NOMO-1 (cell line): ENCODE measurements at regions not wholly inside any gene's neighbourhood (a gene's known extent, or its start where the extent isn't known, plus 50 kb on each side); places are given as distances from the start of the nearest gene placed in this dataset.

Source experiments
- DNase-seq, 2 experiments: peaks; one replicate each; lab custom pipeline; 2025; ENCODE audit not compliant: unreplicated experiment in 2 of 2; lab: John Stamatoyannopoulos, UW

DNA sequence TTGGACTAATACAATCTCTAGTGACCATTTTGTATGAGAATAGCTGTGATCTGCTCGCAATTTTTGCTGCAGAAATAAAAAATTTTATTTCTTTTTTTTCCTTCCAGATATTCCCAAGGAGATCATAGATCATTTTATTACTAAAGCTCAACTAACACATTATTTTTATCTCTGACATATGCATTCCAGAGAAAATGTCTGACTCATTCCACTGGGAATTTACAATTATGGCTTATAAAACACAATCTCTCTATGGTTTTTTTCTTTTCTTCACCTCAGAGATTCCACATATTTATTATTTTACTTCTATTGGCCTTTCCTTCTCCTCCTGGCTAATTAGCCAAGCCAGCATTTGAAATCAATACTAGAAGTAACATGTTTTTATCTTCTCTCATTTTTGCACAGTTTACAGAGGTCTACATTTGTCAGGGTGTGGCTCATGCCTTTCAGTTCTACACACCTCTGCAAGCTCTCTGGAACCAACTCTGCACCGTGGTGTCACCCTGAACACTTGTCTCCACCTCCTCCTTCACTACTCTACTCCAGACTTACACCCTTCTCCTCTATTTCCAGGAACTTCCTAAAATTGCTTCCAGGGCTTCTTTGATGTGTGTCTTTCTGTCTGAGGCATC, 59.8 kb upstream of the GPM6A start:
- no peak for DNase-seq

DNA sequence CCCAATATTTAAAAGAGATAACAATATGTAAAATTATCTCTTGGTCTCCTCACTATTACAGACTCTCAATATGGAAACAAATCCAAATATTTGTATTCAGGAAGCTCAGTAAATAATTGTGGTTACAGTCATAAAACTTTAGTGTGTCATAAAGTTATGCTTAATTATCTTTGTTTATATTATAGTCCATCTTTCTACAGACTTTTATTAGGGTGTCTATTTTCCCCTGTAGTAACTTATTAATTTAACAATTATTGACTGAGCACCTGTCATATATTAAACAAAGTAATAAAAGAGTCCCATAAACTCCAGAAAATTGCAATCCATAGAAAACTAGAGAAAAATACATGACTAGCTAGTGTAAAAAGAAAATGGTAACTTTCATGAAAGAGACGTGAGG, 61.6 kb upstream of the GPM6A start:
- DNase-seq: no peak

DNA sequence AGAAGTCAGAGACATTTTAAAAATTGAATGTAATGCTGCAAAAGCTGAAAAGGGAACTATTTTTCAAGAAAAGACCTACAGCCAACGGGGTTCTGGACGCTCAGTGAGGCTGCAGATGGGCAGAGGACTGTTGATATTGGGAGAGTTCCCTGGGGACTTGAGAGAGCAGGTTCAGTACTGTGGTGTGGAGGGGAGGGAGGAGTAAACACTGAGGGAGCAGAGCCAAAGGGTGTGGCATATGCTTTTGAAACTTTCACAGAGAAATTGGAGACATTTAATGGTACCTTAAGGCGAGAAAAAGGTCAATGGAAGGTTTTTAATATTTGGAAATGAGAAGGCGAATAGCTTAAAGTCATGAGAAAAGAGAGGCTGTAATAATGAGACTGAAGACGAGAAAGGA, 62.2 kb upstream of the GPM6A start:
- no peak for DNase-seq

- no peak for DNase-seq
Observed at GRCh38 chr4:175875993-175876771, 64.1 kb upstream of the GPM6A start.

GRCh38 chr4:175882891-175883290, 70.8 kb upstream of the GPM6A start:
- no peak for DNase-seq

DNA sequence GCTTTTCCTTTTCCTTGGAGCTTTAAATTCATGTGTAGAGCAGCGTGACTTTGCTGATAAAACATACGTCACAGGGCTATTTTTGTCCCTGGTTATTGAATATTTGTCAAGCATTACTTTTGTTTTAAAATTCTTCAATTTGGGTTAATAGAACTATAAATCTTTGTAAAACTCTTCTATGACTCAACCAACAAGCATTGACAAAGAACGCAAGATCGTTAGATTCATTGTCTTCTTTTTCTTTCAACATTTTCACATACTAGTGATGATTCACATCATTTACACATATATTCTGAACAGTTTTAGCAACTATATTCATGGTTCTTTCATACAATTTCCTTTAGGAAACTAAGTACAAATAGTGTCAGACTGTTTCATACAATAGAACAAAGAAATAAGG, 72.0 kb upstream of the GPM6A start:
- DNase-seq: no peak

DNA sequence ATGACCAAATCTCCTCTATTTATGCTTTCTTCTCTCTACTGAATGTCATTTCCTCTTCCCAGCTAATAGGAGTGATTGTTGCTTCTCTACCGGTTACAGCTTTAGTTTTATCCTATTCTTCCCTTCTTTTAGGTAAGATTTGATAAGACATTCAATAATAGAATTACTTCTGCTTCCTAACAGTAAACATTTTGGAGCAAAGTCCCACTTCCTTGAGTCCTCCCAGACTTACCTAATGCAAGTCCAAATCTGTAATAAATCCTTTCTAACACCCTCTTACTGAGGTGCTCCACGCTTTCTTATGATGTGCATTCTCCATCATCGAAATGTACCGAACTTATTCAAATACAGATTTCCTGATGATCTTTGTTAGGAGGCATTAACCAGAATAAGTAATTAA, 79.2 kb upstream of the GPM6A start:
- no peak for DNase-seq

- no peak for DNase-seq
Observed at GRCh38 chr4:175891851-175892250, 79.8 kb upstream of the GPM6A start.

- no peak for DNase-seq
Observed at GRCh38 chr4:175905925-175906324, 93.9 kb upstream of the GPM6A start.

- no peak for DNase-seq
Observed at GRCh38 chr4:175906384-175906783, 94.3 kb upstream of the GPM6A start.

DNA sequence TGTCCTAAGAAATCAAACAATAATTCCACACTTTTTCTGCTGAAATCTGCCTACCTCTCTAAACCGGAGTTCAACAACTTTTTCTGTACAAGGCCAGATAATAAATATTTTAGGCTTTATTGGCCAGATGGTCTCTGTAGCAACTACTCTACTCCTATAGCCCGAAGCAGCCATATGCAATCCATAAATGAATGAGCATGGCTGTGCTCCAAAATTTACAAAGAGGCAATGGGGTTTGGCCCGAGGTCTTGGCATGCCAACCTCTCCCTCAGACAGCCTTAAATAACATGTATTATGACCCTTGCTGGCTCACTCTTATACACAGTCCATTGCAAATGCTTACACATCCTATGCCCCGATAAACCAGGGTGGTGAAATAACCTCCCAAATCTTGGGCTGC, 98.6 kb upstream of the GPM6A start:
- no peak for DNase-seq

GRCh38 chr4:175916626-175917351, 104.7 kb upstream of the GPM6A start:
- no peak for DNase-seq

DNA sequence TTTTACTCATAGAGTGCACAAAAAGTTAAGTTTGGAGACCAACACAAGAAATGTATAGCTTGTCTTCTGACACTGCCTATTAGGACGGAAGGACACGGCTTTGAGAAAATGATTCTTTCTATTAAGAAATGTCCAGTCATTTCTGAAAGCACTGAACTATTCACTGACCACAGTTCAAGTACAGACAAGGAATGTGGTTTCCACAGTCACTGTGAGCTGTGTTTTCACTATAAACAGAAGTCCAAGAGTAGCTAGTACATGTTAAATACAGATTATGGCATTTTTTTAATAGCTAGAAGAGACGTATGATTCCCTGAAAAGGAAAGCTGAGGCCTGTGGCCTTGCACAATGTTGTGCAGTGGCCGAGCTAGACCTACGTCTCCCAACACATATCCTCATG, 115.1 kb upstream of the GPM6A start:
- no peak for DNase-seq

DNA sequence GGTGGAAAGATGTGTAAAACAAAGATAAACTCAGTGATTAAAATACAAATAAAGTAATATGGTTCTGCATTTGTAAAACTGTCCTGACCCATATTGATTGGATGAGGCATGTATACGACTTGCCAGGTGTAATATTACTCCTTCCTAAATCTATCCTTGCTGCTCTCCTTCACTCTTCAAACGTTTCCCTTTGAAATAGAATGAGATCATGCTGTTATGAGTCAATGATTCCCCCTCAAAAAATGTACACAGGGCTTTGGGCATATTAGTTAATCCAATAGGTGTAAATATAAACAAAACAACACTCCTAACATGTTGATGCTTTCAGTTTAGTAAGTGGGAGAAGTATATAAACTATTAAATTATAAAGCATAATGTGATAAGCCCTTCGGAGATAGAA, 117.4 kb upstream of the GPM6A start:
- no peak for DNase-seq

DNA sequence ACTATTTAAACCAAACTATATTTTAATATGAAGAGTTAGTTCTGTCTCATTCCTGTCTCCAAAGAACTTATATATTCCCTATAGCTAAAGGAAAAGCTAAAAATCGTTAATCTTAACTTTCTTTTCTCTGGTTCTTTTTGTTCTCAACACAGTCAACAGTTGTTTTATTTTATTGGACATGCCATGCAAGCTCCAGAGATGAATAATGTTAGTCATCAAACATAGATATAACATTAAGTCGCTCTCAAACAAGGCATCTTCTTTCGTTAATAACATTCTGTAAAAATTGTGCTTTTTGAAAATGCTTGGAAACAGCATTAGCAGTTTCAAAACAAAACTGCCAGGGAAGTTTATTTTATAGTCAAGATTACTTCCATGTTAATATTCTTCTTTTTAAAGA, 117.9 kb upstream of the GPM6A start:
- DNase-seq: no peak

GRCh38 chr4:175930471-175930870, 118.4 kb upstream of the GPM6A start:
- DNase-seq: no peak

DNA sequence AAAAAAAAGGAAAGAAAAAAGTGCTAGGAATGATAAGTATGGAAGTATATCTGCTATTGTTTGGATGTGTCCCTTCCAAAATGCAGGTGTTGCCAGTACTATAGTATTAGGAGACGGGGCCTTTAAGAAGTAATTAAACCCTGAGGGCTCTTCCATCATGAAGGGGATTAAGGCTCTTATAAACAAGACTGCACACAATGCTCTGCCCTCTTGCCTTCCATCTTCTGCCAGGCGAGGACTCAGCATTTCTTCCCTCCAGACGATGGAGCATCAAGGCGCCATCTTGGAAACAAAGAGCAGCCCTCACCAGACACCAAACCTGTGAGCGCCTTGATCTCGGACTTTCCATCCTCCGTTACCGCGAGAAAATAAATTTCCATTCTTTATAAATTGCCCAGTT, 120.1 kb upstream of the GPM6A start:
- DNase-seq: no peak

- no peak for DNase-seq
Observed at GRCh38 chr4:175934506-175934905, 122.4 kb upstream of the GPM6A start.

GRCh38 chr4:175935016-175935661, 123.1 kb upstream of the GPM6A start:
- DNase-seq: no peak

DNA sequence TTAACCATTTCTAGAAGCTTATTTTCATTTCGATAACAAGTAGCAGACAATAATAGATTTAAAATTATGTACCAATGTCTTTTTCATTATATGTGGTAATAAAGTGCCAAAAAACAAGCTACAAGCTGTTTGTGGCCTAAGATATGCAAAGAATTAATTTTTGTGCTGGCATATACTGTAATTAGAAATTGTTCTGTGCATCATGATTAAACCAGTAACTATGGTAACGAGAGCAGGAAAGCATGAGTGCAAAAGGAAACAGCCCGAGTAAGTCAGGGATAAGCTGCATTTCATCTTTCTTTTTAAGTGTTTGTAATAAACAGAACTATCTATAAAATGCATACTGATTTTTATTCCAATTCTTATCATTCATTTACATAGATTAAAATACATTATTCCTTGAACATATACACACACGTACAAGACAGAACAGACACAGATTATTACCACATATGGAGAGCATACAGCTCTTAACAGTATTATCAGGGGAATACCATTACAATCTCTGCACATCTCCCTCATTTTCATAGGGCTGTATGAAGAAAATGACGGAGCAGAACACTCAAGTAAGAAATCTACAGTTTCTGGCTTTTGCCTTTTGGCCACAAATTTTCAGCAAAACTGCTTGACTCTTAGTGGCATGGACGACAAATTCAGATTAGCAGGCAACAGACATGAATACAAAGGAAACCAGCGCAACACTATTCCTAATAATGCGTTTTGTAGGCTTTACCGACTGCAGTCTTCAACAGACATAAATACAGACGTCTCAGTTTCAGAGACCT, 121.3 kb upstream of the WDR17 start:
- no peak for DNase-seq
